Neural cell (in vitro differentiated cells): ENCODE measurements at regions not wholly inside any gene's neighbourhood (a gene's known extent, or its start where the extent isn't known, plus 50 kb on each side); places are given as distances from the start of the nearest gene placed in this dataset.

ENCODE experiments used
- H2AFZ ChIP-seq: fragments of 200-600, 300-800 bp; sonication (generic), shearing (Covaris generic); 2 replicates; pipeline ENCODE4 v1.6.0; 2014; ENCODE audit warnings: low read depth, mild to moderate bottlenecking, antibody characterized with exemption, low read length, moderate library complexity
- H3F3A ChIP-seq: fragments of 200-600 bp; shearing (Covaris generic); 2 replicates; pipeline ENCODE4 v1.6.1; 2016; ENCODE audit warnings: mild to moderate bottlenecking, moderate library complexity, mixed read lengths, antibody characterized with exemption, low read length; ENCODE audit not compliant: insufficient read depth, poor library complexity, severe bottlenecking
- H3K27ac ChIP-seq: fragments of 200-600, 300-800 bp; sonication (generic), shearing (Covaris generic); 2 replicates; pipeline ENCODE4 v1.5.1; 2014; ENCODE audit warnings: mild to moderate bottlenecking, low read length, moderate library complexity
- H3K27me3 ChIP-seq: fragments of 300-800, 200-600 bp; sonication (generic), shearing (Covaris generic); 2 replicates; pipeline ENCODE4 v1.6.0; 2014; ENCODE audit warnings: mild to moderate bottlenecking, low read depth, low read length, moderate library complexity; ENCODE audit not compliant: insufficient read depth
- H3K36me3 ChIP-seq: fragments of 300-800, 200-600 bp; sonication (generic), shearing (Covaris generic); 2 replicates; pipeline ENCODE4 v1.5.1; 2014; ENCODE audit warnings: mild to moderate bottlenecking, antibody characterized with exemption, low read length, moderate library complexity; ENCODE audit not compliant: insufficient read depth
- H3K4me2 ChIP-seq: fragments of 300-800, 200-600 bp; sonication (generic), shearing (Covaris generic); 2 replicates; pipeline ENCODE4 v1.6.0; 2014; ENCODE audit warnings: mild to moderate bottlenecking, low read length
- H3K4me3 ChIP-seq: fragments of 300-800, 200-600 bp; sonication (generic), shearing (Covaris generic); 2 replicates; pipeline ENCODE4 v1.5.1; 2014; ENCODE audit warnings: mild to moderate bottlenecking, low read length, moderate library complexity
- H3K79me2 ChIP-seq: fragments of 200-600 bp; shearing (Covaris generic); replicated peaks from 2 replicates; pipeline ENCODE4 v1.6.0; 2014; ENCODE audit warnings: mild to moderate bottlenecking, low read length, moderate library complexity; ENCODE audit not compliant: insufficient read depth
- H3K9ac ChIP-seq: fragments of 300-800, 200-600 bp; sonication (generic), shearing (Covaris generic); 2 replicates; pipeline ENCODE4 v1.6.1; 2016; ENCODE audit warnings: mild to moderate bottlenecking, low read length, mixed read lengths
- H3K9me2 ChIP-seq: fragments of 200-600 bp; shearing (Covaris generic); 2 replicates; pipeline ENCODE4 v1.6.1; 2016; ENCODE audit warnings: mild to moderate bottlenecking, low read length, mixed read lengths; ENCODE audit not compliant: insufficient read depth
- H3K9me3 ChIP-seq: fragments of 200-600, 300-800 bp; sonication (generic), shearing (Covaris generic); 2 replicates; pipeline ENCODE4 v1.6.1; 2016; ENCODE audit warnings: mild to moderate bottlenecking, mixed run types, low read length, moderate library complexity, mixed read lengths
- H4K20me1 ChIP-seq: fragments of 200-600 bp; shearing (Covaris generic); 2 replicates; pipeline ENCODE4 v1.6.1; 2016; ENCODE audit warnings: mild to moderate bottlenecking, mixed run types; ENCODE audit not compliant: insufficient read depth
- EP300 ChIP-seq: fragments of 450-650 bp; conservative IDR thresholded peaks from 2 replicates; pipeline ENCODE4 v1.6.1; 2014; ENCODE audit warnings: antibody characterized with exemption, mild to moderate bottlenecking, moderate library complexity; ENCODE audit not compliant: poor library complexity, severe bottlenecking
- EZH2 ChIP-seq: fragments of 200-600, 300-800 bp; shearing (Covaris generic), sonication (generic); IDR thresholded peaks from 2 replicates; pipeline ENCODE4 v1.6.1; 2014; ENCODE audit warnings: antibody characterized with exemption, low read length, borderline replicate concordance, mild to moderate bottlenecking; ENCODE audit not compliant: insufficient read depth, poor library complexity, severe bottlenecking
- MXI1 ChIP-seq: fragments of 450-650 bp; conservative IDR thresholded peaks from 2 replicates; pipeline ENCODE4 v1.6.1; 2014; ENCODE audit warnings: antibody characterized with exemption, mild to moderate bottlenecking; ENCODE audit not compliant: poor library complexity, severe bottlenecking
- POLR2AphosphoS5 ChIP-seq: IDR thresholded peaks from 2 replicates; pipeline ENCODE4 v1.6.1; 2012
- RAD21 ChIP-seq: fragments of 450-650 bp; conservative IDR thresholded peaks from 2 replicates; pipeline ENCODE4 v1.6.1; 2014; ENCODE audit warnings: antibody characterized with exemption, mild to moderate bottlenecking, moderate library complexity
- SMC3 ChIP-seq: fragments of 450-650 bp; conservative IDR thresholded peaks from 2 replicates; pipeline ENCODE4 v1.6.1; 2014; ENCODE audit warnings: antibody characterized with exemption, mild to moderate bottlenecking, moderate library complexity; ENCODE audit not compliant: poor library complexity
- TAF1 ChIP-seq: IDR thresholded peaks from 2 replicates; pipeline ENCODE4 v1.6.1; 2012; ENCODE audit warnings: low read depth
- TF ChIP-seq, protein P1 (sequence below): fragments of 450-650 bp; IDR thresholded peaks from 2 replicates; pipeline ENCODE4 v1.5.1; 2014; ENCODE audit warnings: antibody characterized with exemption, mild to moderate bottlenecking, moderate library complexity; ENCODE audit not compliant: poor library complexity, severe bottlenecking
- TF ChIP-seq, protein P2 (sequence below): IDR thresholded peaks from 2 replicates; pipeline ENCODE4 v1.6.1; 2012; ENCODE audit warnings: borderline replicate concordance

GRCh38 chr22:22430111-22430820 is 78.3 kb downstream of the ZNF280B start:
- H3K27me3 ChIP-seq, result no peaks in the 10 kb centered on the region
- no peaks in the 10 kb centered on the region for H3K79me2 ChIP-seq
- no peak overlapping the region for H3K4me2 ChIP-seq
- H3K9me3 ChIP-seq, result no peaks in the 10 kb centered on the region
- no peak overlapping the region for H3K9ac ChIP-seq
- H3K36me3 ChIP-seq, result no peaks in the 10 kb centered on the region
- H4K20me1 ChIP-seq, result no peaks in the 10 kb centered on the region
- no peaks in the 10 kb centered on the region for H3K9me2 ChIP-seq
- no peaks in the 10 kb centered on the region for H3F3A ChIP-seq
- H2AFZ ChIP-seq, result no peak overlapping the region
- no peak overlapping the region for H3K4me3 ChIP-seq
- H3K27ac ChIP-seq, result no peak overlapping the region
- TF ChIP-seq, protein P1, sequence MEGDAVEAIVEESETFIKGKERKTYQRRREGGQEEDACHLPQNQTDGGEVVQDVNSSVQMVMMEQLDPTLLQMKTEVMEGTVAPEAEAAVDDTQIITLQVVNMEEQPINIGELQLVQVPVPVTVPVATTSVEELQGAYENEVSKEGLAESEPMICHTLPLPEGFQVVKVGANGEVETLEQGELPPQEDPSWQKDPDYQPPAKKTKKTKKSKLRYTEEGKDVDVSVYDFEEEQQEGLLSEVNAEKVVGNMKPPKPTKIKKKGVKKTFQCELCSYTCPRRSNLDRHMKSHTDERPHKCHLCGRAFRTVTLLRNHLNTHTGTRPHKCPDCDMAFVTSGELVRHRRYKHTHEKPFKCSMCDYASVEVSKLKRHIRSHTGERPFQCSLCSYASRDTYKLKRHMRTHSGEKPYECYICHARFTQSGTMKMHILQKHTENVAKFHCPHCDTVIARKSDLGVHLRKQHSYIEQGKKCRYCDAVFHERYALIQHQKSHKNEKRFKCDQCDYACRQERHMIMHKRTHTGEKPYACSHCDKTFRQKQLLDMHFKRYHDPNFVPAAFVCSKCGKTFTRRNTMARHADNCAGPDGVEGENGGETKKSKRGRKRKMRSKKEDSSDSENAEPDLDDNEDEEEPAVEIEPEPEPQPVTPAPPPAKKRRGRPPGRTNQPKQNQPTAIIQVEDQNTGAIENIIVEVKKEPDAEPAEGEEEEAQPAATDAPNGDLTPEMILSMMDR, result no peak
- no peak for TF ChIP-seq EZH2
- no peak for TF ChIP-seq EP300
- TF ChIP-seq, protein P2, sequence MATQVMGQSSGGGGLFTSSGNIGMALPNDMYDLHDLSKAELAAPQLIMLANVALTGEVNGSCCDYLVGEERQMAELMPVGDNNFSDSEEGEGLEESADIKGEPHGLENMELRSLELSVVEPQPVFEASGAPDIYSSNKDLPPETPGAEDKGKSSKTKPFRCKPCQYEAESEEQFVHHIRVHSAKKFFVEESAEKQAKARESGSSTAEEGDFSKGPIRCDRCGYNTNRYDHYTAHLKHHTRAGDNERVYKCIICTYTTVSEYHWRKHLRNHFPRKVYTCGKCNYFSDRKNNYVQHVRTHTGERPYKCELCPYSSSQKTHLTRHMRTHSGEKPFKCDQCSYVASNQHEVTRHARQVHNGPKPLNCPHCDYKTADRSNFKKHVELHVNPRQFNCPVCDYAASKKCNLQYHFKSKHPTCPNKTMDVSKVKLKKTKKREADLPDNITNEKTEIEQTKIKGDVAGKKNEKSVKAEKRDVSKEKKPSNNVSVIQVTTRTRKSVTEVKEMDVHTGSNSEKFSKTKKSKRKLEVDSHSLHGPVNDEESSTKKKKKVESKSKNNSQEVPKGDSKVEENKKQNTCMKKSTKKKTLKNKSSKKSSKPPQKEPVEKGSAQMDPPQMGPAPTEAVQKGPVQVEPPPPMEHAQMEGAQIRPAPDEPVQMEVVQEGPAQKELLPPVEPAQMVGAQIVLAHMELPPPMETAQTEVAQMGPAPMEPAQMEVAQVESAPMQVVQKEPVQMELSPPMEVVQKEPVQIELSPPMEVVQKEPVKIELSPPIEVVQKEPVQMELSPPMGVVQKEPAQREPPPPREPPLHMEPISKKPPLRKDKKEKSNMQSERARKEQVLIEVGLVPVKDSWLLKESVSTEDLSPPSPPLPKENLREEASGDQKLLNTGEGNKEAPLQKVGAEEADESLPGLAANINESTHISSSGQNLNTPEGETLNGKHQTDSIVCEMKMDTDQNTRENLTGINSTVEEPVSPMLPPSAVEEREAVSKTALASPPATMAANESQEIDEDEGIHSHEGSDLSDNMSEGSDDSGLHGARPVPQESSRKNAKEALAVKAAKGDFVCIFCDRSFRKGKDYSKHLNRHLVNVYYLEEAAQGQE, result no peak
- no peak for TF ChIP-seq TAF1
- TF ChIP-seq SMC3, result no peak
- TF ChIP-seq MXI1, result no peak
- no peak for TF ChIP-seq RAD21
- TF ChIP-seq POLR2AphosphoS5, result no peak

GRCh38 chr22:22431271-22432220 is 77.0 kb downstream of the ZNF280B start:
- Histone ChIP-seq H3K4me2 (no peak overlapping the region), H3K79me2 (no peaks in the 10 kb centered on the region), H4K20me1 (no peaks in the 10 kb centered on the region), H3K27me3 (no peaks in the 10 kb centered on the region), H3K27ac (no peak overlapping the region), H2AFZ (no peak overlapping the region), H3K9ac (no peak overlapping the region), H3K9me3 (no peaks in the 10 kb centered on the region), H3K36me3 (no peaks in the 10 kb centered on the region), H3K9me2 (no peaks in the 10 kb centered on the region), H3K4me3 (no peak overlapping the region), H3F3A (no peaks in the 10 kb centered on the region)
- TF ChIP-seq MXI1 (no peak), TAF1 (no peak), SMC3 (peak; percentile 55), POLR2AphosphoS5 (no peak), EP300 (no peak), RAD21 (peak; percentile 51), EZH2 (no peak)
- TF ChIP-seq, protein P2, result no peak
- TF ChIP-seq, protein P1, result peak; percentile 58
